PFSK-1 (cell line): ENCODE measurements at regions not wholly inside any gene's neighbourhood (a gene's known extent, or its start where the extent isn't known, plus 50 kb on each side); places are given as distances from the start of the nearest gene placed in this dataset.

Experiments
- FOXP2 ChIP-seq: optimal IDR thresholded peaks from 2 replicates; pipeline ENCODE3; 2011; ENCODE audit warnings: borderline replicate concordance, control low read depth, inconsistent platforms; ENCODE audit not compliant: insufficient read depth; ENCODE audit errors: extremely low read length, extremely low read depth
- POLR2AphosphoS5 ChIP-seq: IDR thresholded peaks from 2 replicates; pipeline ENCODE4 v1.6.1; 2012; ENCODE audit warnings: low read depth, mild to moderate bottlenecking, control low read depth, low read length, moderate library complexity
- SIN3A ChIP-seq: IDR thresholded peaks from 2 replicates; pipeline ENCODE4 v1.6.1; 2012; ENCODE audit warnings: mild to moderate bottlenecking, low read length, moderate library complexity, borderline replicate concordance; ENCODE audit not compliant: insufficient read depth
- TAF1 ChIP-seq: IDR thresholded peaks from 2 replicates; pipeline ENCODE4 v1.6.1; 2012; ENCODE audit warnings: low read length, control low read depth, borderline replicate concordance; ENCODE audit not compliant: insufficient read depth
- TF ChIP-seq, protein P1 (sequence below), 2 experiments: IDR thresholded peaks; 2 replicates each; pipeline versions ENCODE4 v1.6.1 to v1.8.0; 2011 to 2012; ENCODE audit warnings: low read depth in 2 of 2, low read length in 2 of 2, control low read depth in 1 of 2, inconsistent platforms in 1 of 2, mild to moderate bottlenecking in 1 of 2, moderate library complexity in 1 of 2; ENCODE audit not compliant: insufficient read depth in 1 of 2

DNA sequence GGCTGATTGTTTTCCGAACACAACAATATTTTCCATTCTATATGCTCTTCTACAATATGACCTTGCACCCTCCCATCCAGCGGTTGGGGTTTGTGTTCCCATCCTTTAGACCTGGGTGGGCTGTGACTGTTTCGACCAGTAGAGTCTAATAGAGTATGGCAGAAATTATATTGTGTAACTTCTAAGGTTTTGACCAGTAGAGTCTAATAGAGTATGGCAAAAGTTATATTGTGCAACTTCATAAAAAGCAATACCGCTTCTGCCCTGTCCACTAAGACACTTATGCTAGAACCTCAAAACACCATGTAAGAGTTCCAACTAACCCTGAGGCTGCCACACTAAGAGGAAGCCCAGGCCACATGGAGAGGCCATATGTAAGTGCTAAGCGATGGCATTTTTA is 719.7 kb upstream of the TBX3 start:
- TF ChIP-seq TAF1 (no peak), POLR2AphosphoS5 (no peak), SIN3A (no peak), FOXP2 (no peak)
- TF ChIP-seq, protein P1, sequence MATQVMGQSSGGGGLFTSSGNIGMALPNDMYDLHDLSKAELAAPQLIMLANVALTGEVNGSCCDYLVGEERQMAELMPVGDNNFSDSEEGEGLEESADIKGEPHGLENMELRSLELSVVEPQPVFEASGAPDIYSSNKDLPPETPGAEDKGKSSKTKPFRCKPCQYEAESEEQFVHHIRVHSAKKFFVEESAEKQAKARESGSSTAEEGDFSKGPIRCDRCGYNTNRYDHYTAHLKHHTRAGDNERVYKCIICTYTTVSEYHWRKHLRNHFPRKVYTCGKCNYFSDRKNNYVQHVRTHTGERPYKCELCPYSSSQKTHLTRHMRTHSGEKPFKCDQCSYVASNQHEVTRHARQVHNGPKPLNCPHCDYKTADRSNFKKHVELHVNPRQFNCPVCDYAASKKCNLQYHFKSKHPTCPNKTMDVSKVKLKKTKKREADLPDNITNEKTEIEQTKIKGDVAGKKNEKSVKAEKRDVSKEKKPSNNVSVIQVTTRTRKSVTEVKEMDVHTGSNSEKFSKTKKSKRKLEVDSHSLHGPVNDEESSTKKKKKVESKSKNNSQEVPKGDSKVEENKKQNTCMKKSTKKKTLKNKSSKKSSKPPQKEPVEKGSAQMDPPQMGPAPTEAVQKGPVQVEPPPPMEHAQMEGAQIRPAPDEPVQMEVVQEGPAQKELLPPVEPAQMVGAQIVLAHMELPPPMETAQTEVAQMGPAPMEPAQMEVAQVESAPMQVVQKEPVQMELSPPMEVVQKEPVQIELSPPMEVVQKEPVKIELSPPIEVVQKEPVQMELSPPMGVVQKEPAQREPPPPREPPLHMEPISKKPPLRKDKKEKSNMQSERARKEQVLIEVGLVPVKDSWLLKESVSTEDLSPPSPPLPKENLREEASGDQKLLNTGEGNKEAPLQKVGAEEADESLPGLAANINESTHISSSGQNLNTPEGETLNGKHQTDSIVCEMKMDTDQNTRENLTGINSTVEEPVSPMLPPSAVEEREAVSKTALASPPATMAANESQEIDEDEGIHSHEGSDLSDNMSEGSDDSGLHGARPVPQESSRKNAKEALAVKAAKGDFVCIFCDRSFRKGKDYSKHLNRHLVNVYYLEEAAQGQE (IDR thresholded peaks at IDR 0.05; ENCODE audit: insufficient read depth in 1 of 2, low read depth in 2 of 2, low read length in 2 of 2) = no peak

DNA sequence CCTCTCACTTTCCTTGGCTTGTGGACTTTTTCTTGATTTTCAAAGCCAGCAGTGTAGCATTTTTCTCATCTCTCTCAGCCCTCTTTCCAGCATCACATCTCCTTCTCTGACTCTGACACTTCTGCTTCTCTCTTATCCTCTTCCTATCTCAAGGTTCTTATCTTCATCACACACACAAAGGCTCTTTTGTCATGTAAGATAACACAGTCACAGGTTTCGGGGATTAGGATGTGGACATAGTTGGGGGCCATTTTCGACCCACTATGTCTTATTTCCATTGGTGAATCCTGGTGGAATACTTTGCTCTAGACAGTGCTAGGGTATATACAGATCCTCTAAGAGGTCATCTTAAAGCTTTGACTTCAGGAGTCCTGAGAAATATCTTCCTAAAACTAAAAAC is 719.3 kb upstream of the TBX3 start:
- no peak for TF ChIP-seq POLR2AphosphoS5
- TF ChIP-seq TAF1 = no peak
- no peak for TF ChIP-seq SIN3A
- TF ChIP-seq, protein P1 (IDR thresholded peaks at IDR 0.05; ENCODE audit: insufficient read depth in 1 of 2, low read depth in 2 of 2, low read length in 2 of 2) = no peak
- TF ChIP-seq FOXP2 = no peak

DNA sequence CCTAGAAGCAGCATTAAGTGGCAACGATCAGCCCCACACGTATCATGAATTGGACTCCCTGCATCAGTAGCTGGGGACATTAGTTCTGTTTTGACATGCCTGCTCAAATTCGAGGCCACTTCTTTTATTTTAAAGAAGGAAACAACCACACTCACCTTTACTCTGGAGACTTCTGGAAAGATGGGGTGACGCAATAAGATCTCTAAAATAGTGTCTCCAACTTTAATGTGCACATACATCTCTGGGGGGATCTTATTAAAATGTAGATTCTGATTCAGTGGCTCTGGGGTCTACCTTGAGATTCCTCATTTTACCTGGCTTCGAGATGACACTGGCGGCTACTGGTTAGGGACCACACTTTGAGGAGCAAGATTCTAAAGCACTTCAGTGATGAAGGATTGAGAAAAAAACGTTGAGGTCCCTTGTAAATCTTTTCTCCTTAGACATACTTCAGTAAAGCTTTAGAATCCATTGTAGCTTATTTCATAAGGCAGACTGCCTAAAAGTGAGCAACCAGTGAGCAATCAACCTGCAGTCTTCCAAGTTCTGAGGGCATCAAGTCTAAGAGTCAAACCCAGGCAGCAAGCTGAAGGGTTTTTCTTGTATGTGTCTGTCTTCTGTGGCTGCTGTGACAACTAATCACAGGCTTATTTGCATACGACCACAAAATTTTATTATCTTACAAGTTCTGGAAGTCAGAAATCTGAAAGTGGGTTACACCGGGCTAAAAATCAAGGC is 718.6 kb upstream of the TBX3 start:
- TF ChIP-seq TAF1 (no peak), FOXP2 (no peak), SIN3A (no peak), POLR2AphosphoS5 (no peak)
- TF ChIP-seq, protein P1 (IDR thresholded peaks at IDR 0.05; ENCODE audit: insufficient read depth in 1 of 2, low read depth in 2 of 2, low read length in 2 of 2) = no peak

DNA sequence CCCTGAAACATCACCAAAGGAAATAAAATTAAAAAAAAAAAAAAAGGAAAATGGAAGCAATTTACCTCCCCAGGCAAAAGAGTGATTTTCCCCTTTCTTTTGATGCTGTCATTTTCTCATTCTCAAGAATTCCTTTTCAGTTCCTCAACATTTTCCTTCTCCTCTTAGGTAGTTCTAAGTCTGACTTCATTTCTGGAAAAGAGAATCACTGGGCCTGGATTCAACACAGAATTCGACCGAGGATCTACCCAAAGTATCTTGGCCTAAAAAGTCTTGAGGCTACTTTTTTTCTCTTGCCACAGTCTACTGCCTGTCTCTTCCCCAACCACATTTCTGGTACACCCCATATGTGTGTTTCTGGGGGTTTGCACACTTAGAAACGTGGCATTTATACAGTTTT is 717.8 kb upstream of the TBX3 start:
- no peak for TF ChIP-seq TAF1
- TF ChIP-seq, protein P1 (IDR thresholded peaks at IDR 0.05; ENCODE audit: insufficient read depth in 1 of 2, low read depth in 2 of 2, low read length in 2 of 2) = no peak
- TF ChIP-seq FOXP2 = no peak
- TF ChIP-seq SIN3A = no peak
- no peak for TF ChIP-seq POLR2AphosphoS5

DNA sequence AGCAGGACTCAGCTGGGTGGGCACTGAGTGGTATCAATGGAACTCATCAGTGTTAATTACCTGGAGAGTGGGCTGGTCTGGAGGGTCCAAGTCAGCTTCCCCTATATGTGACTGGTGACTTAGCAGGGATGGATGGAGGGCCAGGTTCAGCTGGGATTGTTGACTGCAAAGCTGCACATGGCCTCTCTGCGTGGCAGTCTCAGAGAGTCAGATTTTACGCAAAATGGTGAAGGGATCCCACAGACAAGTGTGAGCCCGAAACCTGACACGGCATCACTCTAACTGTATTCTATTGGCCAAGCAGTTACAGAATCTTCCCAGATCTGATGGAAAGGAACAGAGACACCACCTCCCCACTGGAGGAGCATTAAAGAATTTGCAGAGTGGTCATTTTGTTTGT is 716.0 kb upstream of the TBX3 start:
- no peak for TF ChIP-seq SIN3A
- TF ChIP-seq POLR2AphosphoS5 = no peak
- no peak for TF ChIP-seq FOXP2
- TF ChIP-seq TAF1 = no peak
- TF ChIP-seq, protein P1 (IDR thresholded peaks at IDR 0.05; ENCODE audit: insufficient read depth in 1 of 2, low read depth in 2 of 2, low read length in 2 of 2) = no peak
